ENCODE measurements at regions not wholly inside any gene's neighbourhood (a gene's known extent, or its start where the extent isn't known, plus 50 kb on each side); places are given as distances from the start of the nearest gene placed in this dataset.

DNA sequence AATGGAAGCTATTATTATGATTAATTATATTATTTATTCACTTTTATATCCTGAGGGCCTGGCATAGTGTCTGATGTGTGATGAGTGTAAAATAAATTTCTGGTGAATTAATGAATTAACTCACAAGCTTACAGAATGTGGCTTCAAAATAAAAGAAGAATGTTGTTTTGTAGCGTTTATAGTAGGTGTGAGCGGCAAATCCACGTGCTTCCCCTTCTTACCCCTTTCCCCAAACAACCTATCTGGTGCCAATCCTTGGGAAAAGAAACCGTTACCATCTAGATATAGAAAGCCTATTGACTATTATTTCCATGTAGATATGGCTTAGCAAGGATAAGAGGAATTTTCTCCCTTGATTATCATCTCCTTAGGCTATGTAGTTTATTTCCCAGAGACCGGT, 144.6 kb upstream of the CITED2 start:
- TF ChIP-seq, protein P1, sequence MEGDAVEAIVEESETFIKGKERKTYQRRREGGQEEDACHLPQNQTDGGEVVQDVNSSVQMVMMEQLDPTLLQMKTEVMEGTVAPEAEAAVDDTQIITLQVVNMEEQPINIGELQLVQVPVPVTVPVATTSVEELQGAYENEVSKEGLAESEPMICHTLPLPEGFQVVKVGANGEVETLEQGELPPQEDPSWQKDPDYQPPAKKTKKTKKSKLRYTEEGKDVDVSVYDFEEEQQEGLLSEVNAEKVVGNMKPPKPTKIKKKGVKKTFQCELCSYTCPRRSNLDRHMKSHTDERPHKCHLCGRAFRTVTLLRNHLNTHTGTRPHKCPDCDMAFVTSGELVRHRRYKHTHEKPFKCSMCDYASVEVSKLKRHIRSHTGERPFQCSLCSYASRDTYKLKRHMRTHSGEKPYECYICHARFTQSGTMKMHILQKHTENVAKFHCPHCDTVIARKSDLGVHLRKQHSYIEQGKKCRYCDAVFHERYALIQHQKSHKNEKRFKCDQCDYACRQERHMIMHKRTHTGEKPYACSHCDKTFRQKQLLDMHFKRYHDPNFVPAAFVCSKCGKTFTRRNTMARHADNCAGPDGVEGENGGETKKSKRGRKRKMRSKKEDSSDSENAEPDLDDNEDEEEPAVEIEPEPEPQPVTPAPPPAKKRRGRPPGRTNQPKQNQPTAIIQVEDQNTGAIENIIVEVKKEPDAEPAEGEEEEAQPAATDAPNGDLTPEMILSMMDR (IDR thresholded peaks at IDR 0.05), result no peak
- no peak for TF ChIP-seq POLR2A (IDR thresholded peaks at IDR 0.05)

Data from Peyer's patch (tissue), 4 donors.